OCI-LY3 (cell line): ENCODE measurements at regions not wholly inside any gene's neighbourhood (a gene's known extent, or its start where the extent isn't known, plus 50 kb on each side); places are given as distances from the start of the nearest gene placed in this dataset.
"Not testable (repeated sequence)": the region's sequence is repeated elsewhere in the genome, so short reads cannot be mapped to it uniquely, and the experiment has no call there.

ENCODE experiments used
- CTCF ChIP-seq: fragments of 200-600, 300-600 bp; sonication (generic); IDR thresholded peaks from 2 replicates; pipeline ENCODE4 v1.5.1; 2014; ENCODE audit warnings: antibody characterized with exemption, low read length, low read depth
- EZH2phosphoT487 ChIP-seq: fragments of 200-600 bp; shearing (Covaris generic); IDR thresholded peaks from 2 replicates; pipeline ENCODE4 v1.6.1; 2018; ENCODE audit warnings: antibody characterized with exemption, mixed run types, low read depth

DNA sequence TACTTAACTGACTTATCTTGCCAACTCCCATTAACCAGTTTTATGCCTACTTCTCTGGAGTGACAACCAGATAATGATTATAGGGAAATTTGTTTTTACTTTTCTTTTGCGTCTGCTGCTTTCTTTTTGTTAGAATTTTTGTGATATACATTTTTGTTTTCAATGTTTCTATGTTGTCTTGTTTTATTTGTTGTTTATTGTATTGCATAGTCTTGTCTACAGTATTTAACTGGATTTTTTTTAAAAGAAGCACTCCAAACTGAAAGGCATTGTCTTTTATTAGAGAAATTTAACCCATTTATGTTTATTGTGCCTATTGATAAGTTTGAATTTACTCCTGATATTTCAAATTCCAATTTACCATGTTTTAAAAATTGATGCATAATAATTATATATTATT lies 264.9 kb downstream of the NPIPA7 start:
- not testable (repeated sequence) for TF ChIP-seq CTCF, EZH2phosphoT487
